Astrocyte of the spinal cord (primary cell): ENCODE measurements at regions not wholly inside any gene's neighbourhood (a gene's known extent, or its start where the extent isn't known, plus 50 kb on each side); places are given as distances from the start of the nearest gene placed in this dataset.

Experiments used
- DNase-seq: peaks from one replicate; pipeline ENCODE4 v3.0.0; 2011; ENCODE audit warnings: low read depth, low spot score
- H3K4me3 ChIP-seq: 2 replicates; pipeline ENCODE4 v1.5.1; 2011; ENCODE audit warnings: low read depth, mild to moderate bottlenecking, low read length, moderate library complexity
- in situ Hi-C: cut with HindIII; loops from 2 replicates; pipeline ENCODE4 v1.10.0; 2017; ENCODE audit warnings: low sequenced_read_pairs
- TF ChIP-seq, protein P1 (sequence below): IDR thresholded peaks from 2 replicates; pipeline ENCODE4 v1.5.1; 2012; ENCODE audit warnings: low read depth, mild to moderate bottlenecking, low read length, inconsistent platforms

DNA sequence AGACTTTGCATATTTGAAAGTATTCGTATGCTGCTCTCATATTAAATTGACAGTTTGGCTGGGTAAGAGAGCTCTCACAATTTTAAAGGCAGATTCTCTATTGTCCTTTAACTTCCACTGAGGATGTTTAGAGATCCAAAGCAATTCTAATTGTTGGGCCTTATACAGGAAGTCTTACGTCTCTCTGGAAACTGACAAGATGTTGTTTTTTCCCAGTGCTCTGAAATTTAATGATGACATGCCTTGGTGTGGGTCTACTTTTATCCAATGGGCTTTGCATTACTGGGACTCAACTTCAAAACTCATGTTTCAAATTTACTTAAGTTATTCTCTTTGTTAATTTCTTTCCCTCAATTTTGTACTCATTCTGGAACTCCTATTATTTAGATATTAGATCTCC lies 191.5 kb downstream of the SNX18 start:
- in situ Hi-C loops = no loop called here
- no peak overlapping the region for H3K4me3 ChIP-seq
- no peak for DNase-seq
- TF ChIP-seq, protein P1, sequence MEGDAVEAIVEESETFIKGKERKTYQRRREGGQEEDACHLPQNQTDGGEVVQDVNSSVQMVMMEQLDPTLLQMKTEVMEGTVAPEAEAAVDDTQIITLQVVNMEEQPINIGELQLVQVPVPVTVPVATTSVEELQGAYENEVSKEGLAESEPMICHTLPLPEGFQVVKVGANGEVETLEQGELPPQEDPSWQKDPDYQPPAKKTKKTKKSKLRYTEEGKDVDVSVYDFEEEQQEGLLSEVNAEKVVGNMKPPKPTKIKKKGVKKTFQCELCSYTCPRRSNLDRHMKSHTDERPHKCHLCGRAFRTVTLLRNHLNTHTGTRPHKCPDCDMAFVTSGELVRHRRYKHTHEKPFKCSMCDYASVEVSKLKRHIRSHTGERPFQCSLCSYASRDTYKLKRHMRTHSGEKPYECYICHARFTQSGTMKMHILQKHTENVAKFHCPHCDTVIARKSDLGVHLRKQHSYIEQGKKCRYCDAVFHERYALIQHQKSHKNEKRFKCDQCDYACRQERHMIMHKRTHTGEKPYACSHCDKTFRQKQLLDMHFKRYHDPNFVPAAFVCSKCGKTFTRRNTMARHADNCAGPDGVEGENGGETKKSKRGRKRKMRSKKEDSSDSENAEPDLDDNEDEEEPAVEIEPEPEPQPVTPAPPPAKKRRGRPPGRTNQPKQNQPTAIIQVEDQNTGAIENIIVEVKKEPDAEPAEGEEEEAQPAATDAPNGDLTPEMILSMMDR = no peak

- no peak for DNase-seq
- no peak overlapping the region for H3K4me3 ChIP-seq
- in situ Hi-C loops = no loop called here
- TF ChIP-seq, protein P1 = no peak
Measured at GRCh38 chr5:54707841-54708240, 190.3 kb downstream of the SNX18 start.

DNA sequence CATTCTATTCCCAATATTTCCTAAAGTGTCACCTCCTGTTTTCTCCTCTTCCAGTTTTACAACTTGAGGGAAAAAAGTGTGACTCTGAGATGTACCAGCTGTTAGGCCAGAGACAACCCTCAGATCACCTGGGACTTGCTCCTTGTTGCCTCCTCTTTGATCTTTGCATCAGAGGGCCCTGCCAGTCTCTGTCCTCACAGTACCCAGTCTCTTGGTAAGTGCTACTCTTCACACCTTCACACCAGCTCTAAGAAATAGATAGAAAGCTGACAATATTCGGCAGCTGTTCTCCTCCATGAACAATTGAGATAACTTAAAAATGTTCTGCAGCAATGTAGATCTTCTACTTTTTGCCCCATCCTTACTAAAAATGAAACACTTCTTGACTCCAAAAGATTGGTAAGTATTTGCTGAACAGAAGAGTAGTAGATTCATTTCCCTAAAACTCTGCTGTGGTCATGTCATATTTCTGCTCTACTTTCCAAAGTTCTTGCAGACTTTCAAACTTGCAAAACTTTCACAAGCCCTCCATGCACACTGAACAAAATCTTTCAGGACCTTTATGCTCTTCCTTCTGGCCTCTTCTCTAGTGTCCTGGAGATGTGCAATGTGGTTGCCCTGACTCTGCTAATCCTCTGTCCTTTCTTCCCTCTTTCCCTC lies 188.6 kb downstream of the SNX18 start:
- H3K4me3 ChIP-seq = no peak overlapping the region
- TF ChIP-seq, protein P1 = no peak
- no peak for DNase-seq
- in situ Hi-C loops = no loop called here

GRCh38 chr5:54704825-54705224 lies 187.3 kb downstream of the SNX18 start:
- in situ Hi-C loops = no loop called here
- no peak overlapping the region for H3K4me3 ChIP-seq
- DNase-seq = no peak
- TF ChIP-seq, protein P1 = no peak

DNA sequence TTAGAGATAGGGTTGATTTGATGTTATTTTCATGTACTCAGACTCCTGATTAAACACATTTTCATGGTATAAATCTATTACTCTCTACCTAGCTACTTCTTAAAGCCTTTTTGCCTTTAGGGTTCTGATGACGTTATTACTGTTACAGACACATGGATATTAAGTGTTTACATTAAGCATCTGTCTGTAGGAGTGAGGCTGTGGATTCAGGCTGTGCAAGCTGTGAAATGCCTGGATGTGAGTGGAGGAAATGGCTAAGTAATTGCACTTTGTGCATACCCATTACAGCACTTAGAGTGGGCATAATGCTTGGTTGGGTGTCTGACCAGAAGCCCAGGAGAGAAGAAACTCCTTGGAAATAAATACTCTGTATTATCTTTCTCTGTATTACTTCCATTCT lies 186.8 kb downstream of the SNX18 start:
- no peak overlapping the region for H3K4me3 ChIP-seq
- in situ Hi-C loops = no loop called here
- TF ChIP-seq, protein P1 = no peak
- DNase-seq = no peak

- no peak overlapping the region for H3K4me3 ChIP-seq
- DNase-seq = no peak
- TF ChIP-seq, protein P1 = no peak
- in situ Hi-C loops = no loop called here
Measured at GRCh38 chr5:54703565-54704255, 186.2 kb downstream of the SNX18 start.
